Keratinocyte (primary cell): ENCODE measurements at regions not wholly inside any gene's neighbourhood (a gene's known extent, or its start where the extent isn't known, plus 50 kb on each side); places are given as distances from the start of the nearest gene placed in this dataset.

ENCODE experiments used
- DNase-seq: peaks from one replicate; pipeline ENCODE4 v3.0.0-alpha.2; 2011; ENCODE audit warnings: low read depth, missing footprints, low spot score
- FAIRE-seq: peaks from 2 replicates; lab custom pipeline; 2011; peaks lifted over from hg19 to GRCh38; lab: Jason Lieb, UNC
- H2AFZ ChIP-seq: 2 replicates; pipeline ENCODE4 v1.6.0; 2012; ENCODE audit warnings: low read length, control low read depth, inconsistent platforms; ENCODE audit not compliant: control insufficient read depth
- H3K27ac ChIP-seq: 2 replicates; pipeline ENCODE4 v1.5.1; 2011; ENCODE audit warnings: low read length; ENCODE audit not compliant: control insufficient read depth, insufficient read depth
- H3K27me3 ChIP-seq: 3 replicates; pipeline ENCODE4 v1.6.0; 2011; ENCODE audit warnings: low read length; ENCODE audit not compliant: control insufficient read depth, insufficient read depth; ENCODE audit errors: extremely low read depth
- H3K36me3 ChIP-seq, 2 experiments: 2 replicates in 1 of 2; 3 replicates in 1 of 2; pipeline ENCODE4 v1.5.1; 2011; ENCODE audit warnings: low read length in 2 of 2, mild to moderate bottlenecking in 1 of 2; ENCODE audit not compliant: control insufficient read depth in 2 of 2, insufficient read depth in 2 of 2; ENCODE audit errors: extremely low read depth in 1 of 2
- H3K4me1 ChIP-seq: 3 replicates; pipeline ENCODE4 v1.5.1; 2011; ENCODE audit warnings: low read length; ENCODE audit not compliant: control insufficient read depth, insufficient read depth; ENCODE audit errors: extremely low read depth
- H3K4me2 ChIP-seq: 3 replicates; pipeline ENCODE4 v1.6.0; 2011; ENCODE audit warnings: low read depth, low read length; ENCODE audit not compliant: control insufficient read depth, insufficient read depth; ENCODE audit errors: extremely low read depth
- H3K4me3 ChIP-seq, 3 experiments: fragments of 200-600 bp in 1 of 3; sonication (generic) in 1 of 3; 2 replicates in 2 of 3; 3 replicates in 1 of 3; pipeline ENCODE4 v1.5.1; 2011 to 2016; ENCODE audit warnings: low read length in 3 of 3, mild to moderate bottlenecking in 3 of 3, control low read depth in 2 of 3, inconsistent platforms in 1 of 3, low read depth in 1 of 3, mixed read lengths in 1 of 3, mixed run types in 1 of 3, moderate library complexity in 1 of 3; ENCODE audit not compliant: control insufficient read depth in 2 of 3, insufficient read depth in 2 of 3; ENCODE audit errors: extremely low read depth in 1 of 3
- H3K79me2 ChIP-seq: 2 replicates; pipeline ENCODE4 v1.6.0; 2012; ENCODE audit warnings: low read length; ENCODE audit not compliant: control insufficient read depth, insufficient read depth
- H3K9ac ChIP-seq: 3 replicates; pipeline ENCODE4 v1.6.0; 2011; ENCODE audit warnings: low read length; ENCODE audit not compliant: control insufficient read depth, insufficient read depth; ENCODE audit errors: extremely low read depth
- H3K9me1 ChIP-seq: 3 replicates; pipeline ENCODE4 v1.6.0; 2011; ENCODE audit warnings: low read length; ENCODE audit not compliant: control insufficient read depth, insufficient read depth; ENCODE audit errors: extremely low read depth
- H3K9me3 ChIP-seq: 2 replicates; pipeline ENCODE4 v1.5.1; 2012; ENCODE audit warnings: low read depth, low read length; ENCODE audit not compliant: control insufficient read depth
- H4K20me1 ChIP-seq: 3 replicates; pipeline ENCODE4 v1.6.0; 2011; ENCODE audit warnings: low read length; ENCODE audit not compliant: control insufficient read depth, insufficient read depth; ENCODE audit errors: extremely low read depth
- EZH2 ChIP-seq: IDR thresholded peaks from one replicate; pipeline ENCODE4 v1.6.1; 2012; ENCODE audit warnings: inconsistent platforms, mild to moderate bottlenecking, low read length, moderate library complexity
- dilution Hi-C: fragments of 300-500 bp; cut with MboI; formaldehyde crosslinking; loops from one replicate; pipeline ENCODE4 v1.7.0; 2020; ENCODE audit warnings: low sequenced_read_pairs; ENCODE audit not compliant: extremely low pct_ligation_motif_present
- TF ChIP-seq, protein P1 (sequence below), 3 experiments: IDR thresholded peaks in 1 of 3; conservative IDR thresholded peaks in 1 of 3; optimal IDR thresholded peaks in 1 of 3; 2 replicates in 2 of 3; 3 replicates in 1 of 3; pipeline versions ENCODE3 to v1.5.1; 2011; ENCODE audit warnings: low read length in 3 of 3, mild to moderate bottlenecking in 3 of 3, moderate library complexity in 2 of 3, control low read depth in 1 of 3, inconsistent platforms in 1 of 3; ENCODE audit not compliant: insufficient read depth in 2 of 3; ENCODE audit errors: extremely low read depth in 1 of 3

DNA sequence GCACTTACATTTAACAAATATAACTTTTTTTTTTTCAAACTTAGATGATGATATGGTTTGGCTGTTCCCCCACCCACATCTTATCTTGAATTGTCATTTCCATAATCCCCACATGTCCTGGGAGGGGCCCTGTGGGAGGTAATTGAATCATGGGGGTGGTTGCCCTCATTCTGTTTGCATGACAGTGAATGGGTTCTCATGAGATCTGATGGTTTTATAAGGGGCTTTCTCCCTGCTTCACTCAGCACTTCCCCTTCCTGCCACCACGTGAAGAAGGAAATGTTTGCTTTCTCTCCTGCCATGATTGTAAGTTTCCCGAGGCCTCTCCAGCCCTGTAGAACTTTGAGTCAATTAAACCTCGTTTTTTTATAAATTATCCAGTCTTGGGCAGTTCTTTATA is 432.6 kb downstream of the AMY1C start:
- dilution Hi-C loops, result no loop called here
- Histone ChIP-seq H3K9me3 (no peaks in the 10 kb centered on the region), H3K4me1 (no peaks in the 10 kb centered on the region), H3K4me2 (no peak overlapping the region), H3K9me1 (no peaks in the 10 kb centered on the region), H3K79me2 (no peaks in the 10 kb centered on the region), H4K20me1 (no peaks in the 10 kb centered on the region), H3K9ac (no peak overlapping the region), H3K27me3 (no peaks in the 10 kb centered on the region), H3K27ac (no peak overlapping the region), H2AFZ (no peak overlapping the region), H3K4me3 (no peak overlapping the region), H3K36me3 (no peaks in the 10 kb centered on the region)
- FAIRE-seq, result no peak
- no peak for TF ChIP-seq EZH2
- TF ChIP-seq, protein P1, sequence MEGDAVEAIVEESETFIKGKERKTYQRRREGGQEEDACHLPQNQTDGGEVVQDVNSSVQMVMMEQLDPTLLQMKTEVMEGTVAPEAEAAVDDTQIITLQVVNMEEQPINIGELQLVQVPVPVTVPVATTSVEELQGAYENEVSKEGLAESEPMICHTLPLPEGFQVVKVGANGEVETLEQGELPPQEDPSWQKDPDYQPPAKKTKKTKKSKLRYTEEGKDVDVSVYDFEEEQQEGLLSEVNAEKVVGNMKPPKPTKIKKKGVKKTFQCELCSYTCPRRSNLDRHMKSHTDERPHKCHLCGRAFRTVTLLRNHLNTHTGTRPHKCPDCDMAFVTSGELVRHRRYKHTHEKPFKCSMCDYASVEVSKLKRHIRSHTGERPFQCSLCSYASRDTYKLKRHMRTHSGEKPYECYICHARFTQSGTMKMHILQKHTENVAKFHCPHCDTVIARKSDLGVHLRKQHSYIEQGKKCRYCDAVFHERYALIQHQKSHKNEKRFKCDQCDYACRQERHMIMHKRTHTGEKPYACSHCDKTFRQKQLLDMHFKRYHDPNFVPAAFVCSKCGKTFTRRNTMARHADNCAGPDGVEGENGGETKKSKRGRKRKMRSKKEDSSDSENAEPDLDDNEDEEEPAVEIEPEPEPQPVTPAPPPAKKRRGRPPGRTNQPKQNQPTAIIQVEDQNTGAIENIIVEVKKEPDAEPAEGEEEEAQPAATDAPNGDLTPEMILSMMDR (optimal IDR thresholded peaks at IDR 0.05 in 1 of 3, IDR thresholded peaks at IDR 0.05 in 1 of 3, conservative IDR thresholded peaks at IDR 0.05 in 1 of 3; ENCODE audit: extremely low read depth in 1 of 3, insufficient read depth in 2 of 3, low read length in 3 of 3), result no peak
- no peak for DNase-seq

DNA sequence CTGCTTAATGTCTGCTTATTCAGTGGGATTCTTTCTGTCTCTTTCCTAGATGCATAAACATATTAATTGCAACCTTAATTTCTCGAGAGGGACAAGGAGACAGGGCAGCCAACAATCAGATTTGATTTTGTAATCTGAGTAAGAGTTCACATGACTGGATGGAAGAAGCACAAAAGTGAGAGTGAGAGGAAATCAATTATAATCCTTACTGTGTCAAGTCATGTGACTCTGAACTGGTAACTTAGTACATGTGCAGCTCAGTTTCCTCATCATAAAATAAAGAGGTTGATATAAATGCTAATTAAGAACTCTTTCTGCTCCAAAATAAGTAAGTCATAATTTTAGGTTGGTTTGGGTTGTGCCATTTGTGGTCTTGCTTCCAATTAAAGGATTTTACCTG is 439.5 kb downstream of the AMY1C start:
- Histone ChIP-seq H3K27ac (no peak overlapping the region), H4K20me1 (no peaks in the 10 kb centered on the region), H3K9me1 (no peaks in the 10 kb centered on the region), H3K27me3 (no peaks in the 10 kb centered on the region), H3K79me2 (no peaks in the 10 kb centered on the region), H3K9me3 (no peaks in the 10 kb centered on the region), H2AFZ (no peak overlapping the region), H3K9ac (no peak overlapping the region), H3K4me3 (no peak overlapping the region), H3K4me1 (no peaks in the 10 kb centered on the region), H3K36me3 (no peaks in the 10 kb centered on the region), H3K4me2 (no peak overlapping the region)
- FAIRE-seq, result no peak
- no peak for DNase-seq
- TF ChIP-seq, protein P1 (optimal IDR thresholded peaks at IDR 0.05 in 1 of 3, IDR thresholded peaks at IDR 0.05 in 1 of 3, conservative IDR thresholded peaks at IDR 0.05 in 1 of 3; ENCODE audit: extremely low read depth in 1 of 3, insufficient read depth in 2 of 3, low read length in 3 of 3), result no peak
- TF ChIP-seq EZH2, result no peak
- dilution Hi-C loops, result no loop called here
